Spleen (tissue), 11 donors: ENCODE measurements at regions not wholly inside any gene's neighbourhood (a gene's known extent, or its start where the extent isn't known, plus 50 kb on each side); places are given as distances from the start of the nearest gene placed in this dataset.

Experiments
- DNase-seq: peaks from one replicate; pipeline ENCODE4 v3.0.0-alpha.2; 2020
- H3K27ac ChIP-seq, 8 donors: fragments of 200-600 bp; sonication (generic) in 7 of 8; 1 replicate in 4 of 8; 2 replicates in 4 of 8; pipeline versions ENCODE4 v1.5.0 to v1.8.0; 2016 to 2021; ENCODE audit warnings: inconsistent platforms in 4 of 8, mild to moderate bottlenecking in 4 of 8, moderate library complexity in 1 of 8
- H3K27me3 ChIP-seq, 7 donors: fragments of 200-600 bp; sonication (generic) in 6 of 7; replicated peaks in 1 of 7; 1 replicate in 4 of 7; 2 replicates in 3 of 7; pipeline versions ENCODE4 v1.5.0 to v1.8.0; 2016 to 2021; ENCODE audit warnings: inconsistent platforms in 3 of 7, mild to moderate bottlenecking in 1 of 7
- H3K36me3 ChIP-seq, 6 donors: fragments of 200-600 bp; sonication (generic) in 5 of 6; 1 replicate in 4 of 6; 2 replicates in 2 of 6; pipeline versions ENCODE4 v1.5.0 to v1.8.0; 2016 to 2021; ENCODE audit warnings: inconsistent platforms in 2 of 6
- H3K4me1 ChIP-seq, 6 donors: fragments of 200-600 bp; sonication (generic) in 5 of 6; 1 replicate in 3 of 6; 2 replicates in 3 of 6; pipeline versions ENCODE4 v1.5.0 to v1.8.0; 2016 to 2021; ENCODE audit warnings: inconsistent platforms in 3 of 6
- H3K4me3 ChIP-seq, 8 donors: fragments of 200-600 bp; sonication (generic) in 7 of 8; 1 replicate in 4 of 8; 2 replicates in 4 of 8; pipeline versions ENCODE4 v1.5.0 to v1.8.0; 2016 to 2021; ENCODE audit warnings: inconsistent platforms in 4 of 8, mild to moderate bottlenecking in 4 of 8, moderate library complexity in 2 of 8
- H3K9me3 ChIP-seq, 8 donors: fragments of 200-600 bp; sonication (generic) in 7 of 8; 1 replicate in 4 of 8; 2 replicates in 4 of 8; pipeline versions ENCODE4 v1.5.0 to v1.8.0; 2016 to 2021; ENCODE audit warnings: inconsistent platforms in 4 of 8
- POLR2A ChIP-seq, 3 donors: fragments of 450-650 bp; IDR thresholded peaks; one replicate each; pipeline ENCODE4 v1.5.1; 2017; ENCODE audit warnings: antibody characterized with exemption in 3 of 3, mild to moderate bottlenecking in 1 of 3
- POLR2AphosphoS5 ChIP-seq, 3 donors: sonication (generic); formaldehyde crosslinking; IDR thresholded peaks; one replicate each; pipeline ENCODE4 v1.5.1; 2017; ENCODE audit warnings: antibody characterized with exemption in 3 of 3
- WGBS, 5 donors: extraction: QIAGEN DNeasy Blood & Tissue Kit in 3 of 5; methylation state at CpG; one replicate each; pipeline versions ENCODE4 v1.1.5 to v1.1.7; 2013 to 2018; 5-methylcytosine and 5-hydroxymethylcytosine counted together
- intact Hi-C: fragments of 100-400 bp; cut with DNase I; formaldehyde crosslinking; loops from one replicate; pipeline ENCODE4 v1.15.0; 2023; ENCODE audit warnings: low total_unique reads
- TF ChIP-seq, protein P1 (sequence below), 11 experiments: fragments of 200-600 bp in 7 of 11; fragments of 450-650 bp in 4 of 11; sonication (generic) in 4 of 11; IDR thresholded peaks in 8 of 11; conservative IDR thresholded peaks in 3 of 11; 1 replicate in 7 of 11; 2 replicates in 4 of 11; pipeline versions ENCODE4 v1.4.0 to v1.8.0; 2016 to 2021; ENCODE audit warnings: antibody characterized with exemption in 11 of 11, inconsistent platforms in 4 of 11, mild to moderate bottlenecking in 1 of 11
- donor health status: healthy with polysubstance abuse.
- donor health status: DM: no; HTN: no; CAD: no; lungs with moderate emphysema.
- donor health status: DM: no; HTN: no; CAD: no.
- donor health status: Bipolar disorder and iron deficiency.
- donor health status: healthy.
- donor health status: DM: no; HTN: no; CAD: no.
- donor health status: DM: yes; HTN: yes; CAD: no.

DNA sequence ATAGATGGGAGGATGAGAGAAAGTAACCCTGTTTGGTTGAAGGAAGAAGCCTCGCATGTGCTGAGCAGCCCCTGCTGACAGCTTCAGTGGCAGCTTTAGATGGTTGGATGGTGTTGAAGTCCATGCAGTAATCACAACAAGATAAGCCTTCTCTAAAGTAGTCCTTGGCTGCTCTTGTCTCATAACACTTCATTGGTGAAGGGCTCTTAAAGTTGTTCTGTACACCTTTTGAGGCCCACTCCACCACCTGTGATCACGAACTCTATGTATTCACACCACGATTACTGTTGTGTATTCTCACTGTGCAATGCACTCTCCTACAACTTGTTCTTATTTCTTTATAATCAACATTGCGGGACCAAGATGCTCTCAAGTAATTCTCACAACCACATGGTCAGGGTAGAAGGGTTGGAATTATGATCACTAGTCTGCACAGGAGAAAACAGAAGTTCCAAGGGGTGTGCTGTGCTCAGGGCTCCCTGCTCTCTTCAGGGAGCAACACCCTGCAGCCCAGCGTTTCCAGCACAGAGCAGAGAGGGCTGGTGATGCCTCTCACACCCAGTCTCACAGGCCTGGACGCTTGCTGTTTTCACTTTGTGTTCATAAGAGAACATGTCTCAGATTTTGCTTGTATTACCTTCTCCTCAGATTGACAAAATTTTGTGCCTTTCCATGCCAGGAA lies 294.4 kb downstream of the SMOC2 start:
- Histone ChIP-seq H3K27me3 (no peaks in the 10 kb centered on the region), H3K9me3 (peaks cover 0 to 41% (median 27%) of the 10 kb centered on the region in 8 donors), H3K27ac (no peak overlapping the region), H3K4me3 (no peak overlapping the region), H3K36me3 (no peaks in the 10 kb centered on the region), H3K4me1 (no peaks in the 10 kb centered on the region)
- 71 to 84% (median 77%) methylated on average over 6 of the region's 6 CpGs for WGBS, 5 donors
- DNase-seq: no peak
- intact Hi-C loops: no loop called here
- no peak for TF ChIP-seq POLR2AphosphoS5 (IDR thresholded peaks at IDR 0.05)
- no peak for TF ChIP-seq POLR2A (IDR thresholded peaks at IDR 0.05)
- TF ChIP-seq, protein P1, sequence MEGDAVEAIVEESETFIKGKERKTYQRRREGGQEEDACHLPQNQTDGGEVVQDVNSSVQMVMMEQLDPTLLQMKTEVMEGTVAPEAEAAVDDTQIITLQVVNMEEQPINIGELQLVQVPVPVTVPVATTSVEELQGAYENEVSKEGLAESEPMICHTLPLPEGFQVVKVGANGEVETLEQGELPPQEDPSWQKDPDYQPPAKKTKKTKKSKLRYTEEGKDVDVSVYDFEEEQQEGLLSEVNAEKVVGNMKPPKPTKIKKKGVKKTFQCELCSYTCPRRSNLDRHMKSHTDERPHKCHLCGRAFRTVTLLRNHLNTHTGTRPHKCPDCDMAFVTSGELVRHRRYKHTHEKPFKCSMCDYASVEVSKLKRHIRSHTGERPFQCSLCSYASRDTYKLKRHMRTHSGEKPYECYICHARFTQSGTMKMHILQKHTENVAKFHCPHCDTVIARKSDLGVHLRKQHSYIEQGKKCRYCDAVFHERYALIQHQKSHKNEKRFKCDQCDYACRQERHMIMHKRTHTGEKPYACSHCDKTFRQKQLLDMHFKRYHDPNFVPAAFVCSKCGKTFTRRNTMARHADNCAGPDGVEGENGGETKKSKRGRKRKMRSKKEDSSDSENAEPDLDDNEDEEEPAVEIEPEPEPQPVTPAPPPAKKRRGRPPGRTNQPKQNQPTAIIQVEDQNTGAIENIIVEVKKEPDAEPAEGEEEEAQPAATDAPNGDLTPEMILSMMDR (IDR thresholded peaks at IDR 0.05 in 8 of 11, conservative IDR thresholded peaks at IDR 0.05 in 3 of 11): no peak

DNA sequence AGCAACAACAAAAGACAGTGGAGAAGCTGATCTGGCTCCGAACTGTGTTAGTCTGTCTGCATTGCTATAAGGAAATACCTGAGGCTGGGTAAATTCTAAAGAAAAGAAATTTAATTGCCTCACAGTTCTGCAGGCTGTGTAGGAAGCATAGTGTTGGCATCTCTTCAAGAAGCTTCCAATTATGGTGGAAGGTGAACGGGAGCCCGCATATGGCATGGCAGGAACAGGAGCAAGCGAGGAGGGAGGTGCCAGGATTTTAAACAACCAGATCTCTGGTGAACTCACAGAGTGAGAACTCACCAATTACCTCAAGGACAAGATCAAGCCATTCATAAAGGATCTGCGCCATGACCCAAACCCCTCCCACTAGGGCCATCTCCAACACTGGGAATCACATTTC lies 293.5 kb downstream of the SMOC2 start:
- TF ChIP-seq POLR2AphosphoS5 (IDR thresholded peaks at IDR 0.05) (no peak), POLR2A (IDR thresholded peaks at IDR 0.05) (no peak)
- TF ChIP-seq, protein P1 (IDR thresholded peaks at IDR 0.05 in 8 of 11, conservative IDR thresholded peaks at IDR 0.05 in 3 of 11): no peak
- H3K4me1 ChIP-seq: no peaks in the 10 kb centered on the region
- no peak overlapping the region for H3K4me3 ChIP-seq
- H3K27me3 ChIP-seq: no peaks in the 10 kb centered on the region
- intact Hi-C loops: no loop called here
- no peak for DNase-seq
- H3K9me3 ChIP-seq: peaks cover 0 to 35% (median 26%) of the 10 kb centered on the region in 8 donors
- no peaks in the 10 kb centered on the region for H3K36me3 ChIP-seq
- no peak overlapping the region for H3K27ac ChIP-seq
- 80 to 90% (median 85%) methylated on average over 5 of the region's 5 CpGs for WGBS, 5 donors

DNA sequence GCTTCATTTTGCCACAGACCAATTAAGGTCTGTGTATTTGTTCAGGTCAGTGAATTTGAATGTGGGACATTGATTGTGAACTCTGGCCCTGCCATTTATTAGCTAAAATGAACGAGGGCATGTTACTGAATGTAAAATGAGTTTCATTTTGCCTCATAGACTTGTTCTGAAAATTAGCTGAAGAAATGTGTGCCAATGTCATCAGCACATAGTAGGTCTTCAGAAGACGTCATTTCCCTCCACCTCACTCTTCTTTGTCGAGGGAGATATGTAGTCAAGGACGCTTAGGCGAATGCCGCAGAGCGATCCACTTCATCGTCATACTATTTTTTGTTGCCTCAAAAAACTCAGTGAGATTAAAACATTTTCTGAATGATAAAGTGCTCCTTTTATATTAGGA lies 291.7 kb downstream of the SMOC2 start:
- Histone ChIP-seq H3K36me3 (no peaks in the 10 kb centered on the region), H3K4me1 (no peaks in the 10 kb centered on the region), H3K27me3 (no peaks in the 10 kb centered on the region), H3K27ac (no peak overlapping the region), H3K9me3 (peaks cover 0 to 16% (median 11%) of the 10 kb centered on the region in 8 donors), H3K4me3 (no peak overlapping the region)
- intact Hi-C loops: no loop called here
- no peak for DNase-seq
- TF ChIP-seq POLR2AphosphoS5 (IDR thresholded peaks at IDR 0.05) (no peak), POLR2A (IDR thresholded peaks at IDR 0.05) (no peak)
- TF ChIP-seq, protein P1 (IDR thresholded peaks at IDR 0.05 in 8 of 11, conservative IDR thresholded peaks at IDR 0.05 in 3 of 11): no peak
- 74 to 86% (median 79%) methylated on average over 8 of the region's 8 CpGs for WGBS, 5 donors

DNA sequence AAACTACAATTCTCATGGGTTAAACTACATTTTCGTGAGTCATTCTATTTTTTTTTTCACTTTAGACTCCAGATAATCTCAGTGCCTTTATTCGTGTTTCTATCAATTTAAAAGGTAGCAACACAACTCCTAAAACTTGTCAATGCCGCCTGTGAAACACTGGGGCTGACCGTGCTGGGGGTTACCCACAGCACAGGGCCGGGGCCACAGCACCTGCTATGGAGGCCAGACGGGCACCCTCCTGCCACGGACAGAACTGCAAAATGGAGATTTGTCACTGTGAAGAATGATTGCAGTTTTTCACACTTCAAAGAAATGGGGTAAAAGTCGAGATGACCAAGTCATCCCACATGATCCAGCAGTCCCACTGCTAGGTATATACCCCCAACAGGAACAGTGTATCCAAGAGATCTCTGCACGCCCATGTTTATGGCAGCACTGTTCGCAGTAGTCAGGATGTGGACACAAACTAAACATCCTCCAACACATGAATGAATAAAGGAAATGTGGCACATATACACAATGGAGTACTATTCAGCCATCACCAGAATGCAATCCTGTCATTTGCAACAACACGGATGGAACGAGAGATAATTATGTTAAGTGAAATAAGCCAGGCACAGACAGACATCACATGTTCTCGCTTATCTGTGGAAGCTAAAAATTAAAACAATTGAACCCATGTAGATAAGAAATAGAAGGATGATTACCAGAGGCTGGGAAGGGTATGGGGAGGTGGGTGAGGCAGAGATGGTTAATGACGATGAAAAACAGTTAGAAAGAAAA lies 290.1 kb downstream of the SMOC2 start:
- no peak overlapping the region for H3K4me3 ChIP-seq
- H3K27ac ChIP-seq: no peak overlapping the region
- DNase-seq: no peak
- intact Hi-C loops: no loop called here
- H3K36me3 ChIP-seq: no peaks in the 10 kb centered on the region
- no peaks in the 10 kb centered on the region for H3K27me3 ChIP-seq
- TF ChIP-seq POLR2A (IDR thresholded peaks at IDR 0.05) (no peak), POLR2AphosphoS5 (IDR thresholded peaks at IDR 0.05) (no peak)
- TF ChIP-seq, protein P1 (IDR thresholded peaks at IDR 0.05 in 8 of 11, conservative IDR thresholded peaks at IDR 0.05 in 3 of 11): no peak
- H3K4me1 ChIP-seq: no peaks in the 10 kb centered on the region
- peaks cover 0 to under 1% (median 0%) of the 10 kb centered on the region in 8 donors for H3K9me3 ChIP-seq
- 79 to 90% (median 83%) methylated on average over 14 of the region's 14 CpGs for WGBS, 5 donors
